CD4-positive, alpha-beta T cell treated with Interleukin-6 for 4 hours (primary cell): ENCODE measurements at regions not wholly inside any gene's neighbourhood (a gene's known extent, or its start where the extent isn't known, plus 50 kb on each side); places are given as distances from the start of the nearest gene placed in this dataset.

ENCODE experiments used
- DNase-seq: peaks from one replicate; pipeline ENCODE4 v3.0.0-alpha.2; 2020; ENCODE audit warnings: mixed read lengths

GRCh38 chrX:76228499-76228898 lies 55.6 kb downstream of the PBDC1 start:
- no peak for DNase-seq

DNA sequence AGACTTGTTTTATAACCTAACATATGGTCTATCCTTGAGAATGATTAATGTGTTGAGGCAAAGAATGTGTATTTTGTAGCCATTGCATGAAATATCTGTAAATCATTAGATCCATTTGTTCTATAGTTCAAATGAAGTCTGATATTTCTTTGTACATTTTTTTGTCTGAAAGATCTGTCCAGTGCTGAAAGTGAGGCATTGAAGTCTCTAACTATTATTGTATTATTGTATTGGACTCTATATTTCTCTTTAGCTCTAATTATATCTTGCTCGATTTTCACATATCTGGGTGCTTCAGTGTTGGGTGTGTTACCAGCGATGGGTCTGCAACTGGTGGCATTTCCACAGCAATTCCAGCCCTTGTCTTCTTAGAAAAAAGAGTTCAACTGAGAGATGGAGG lies 76.0 kb downstream of the PBDC1 start:
- DNase-seq: no peak

DNA sequence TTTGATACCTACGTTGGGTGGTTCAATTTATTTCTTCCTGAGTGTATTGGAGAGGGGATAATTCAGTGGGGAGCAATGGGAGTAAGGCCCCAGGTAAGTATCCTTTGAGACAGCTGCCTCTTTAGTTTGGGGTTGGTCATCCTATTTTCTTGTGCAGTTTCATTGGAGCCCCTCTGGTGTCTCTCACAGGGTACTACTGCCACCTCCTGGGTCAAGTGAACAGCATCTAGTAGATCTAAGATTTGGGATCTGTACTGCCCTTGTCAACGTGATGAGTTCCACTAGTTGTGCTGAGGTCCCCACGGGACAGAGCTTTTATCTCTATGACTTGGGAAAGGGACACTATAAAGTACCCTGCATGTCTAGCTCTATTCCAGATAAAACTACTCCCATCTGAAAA lies 80.6 kb downstream of the PBDC1 start:
- peak; percentile 60 for DNase-seq

- peak; percentile 57 for DNase-seq
Measured at GRCh38 chrX:76279007-76279406, 106.1 kb downstream of the PBDC1 start.
